Fibroblast of mammary gland (primary cell): ENCODE measurements at regions not wholly inside any gene's neighbourhood (a gene's known extent, or its start where the extent isn't known, plus 50 kb on each side); places are given as distances from the start of the nearest gene placed in this dataset.

Experiments used
- DNase-seq: peaks from one replicate; pipeline ENCODE4 v3.0.0-alpha.2; 2010; ENCODE audit warnings: low read depth
- H3K4me3 ChIP-seq: 2 replicates; pipeline ENCODE4 v1.5.1; 2011; ENCODE audit warnings: low read depth, mild to moderate bottlenecking, low read length, moderate library complexity; ENCODE audit not compliant: control insufficient read depth
- TF ChIP-seq, protein P1 (sequence below): conservative IDR thresholded peaks from 2 replicates; pipeline ENCODE4 v1.5.1; 2011; ENCODE audit warnings: low read depth, low read length, inconsistent platforms; ENCODE audit not compliant: control insufficient read depth, insufficient read depth

DNA sequence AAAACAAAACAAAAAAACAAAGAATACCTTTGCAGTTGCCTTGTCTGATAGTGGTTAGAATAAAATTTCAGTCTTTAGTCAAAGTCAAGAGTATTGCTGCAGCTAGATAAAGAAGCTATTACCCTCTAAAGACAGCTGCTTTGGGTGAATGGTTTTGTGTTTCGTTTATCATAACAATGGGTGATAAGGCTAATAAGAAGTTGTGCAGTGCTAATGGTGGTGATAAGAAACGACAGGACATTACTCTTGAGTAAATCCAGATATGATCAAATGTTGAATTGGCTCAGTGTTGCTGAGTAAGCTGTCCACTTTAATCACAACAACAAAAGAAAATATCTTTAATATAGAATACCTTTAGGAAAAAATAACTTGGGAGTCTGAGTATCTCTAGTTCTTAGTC, 1825.3 kb downstream of the SLITRK5 start:
- TF ChIP-seq, protein P1, sequence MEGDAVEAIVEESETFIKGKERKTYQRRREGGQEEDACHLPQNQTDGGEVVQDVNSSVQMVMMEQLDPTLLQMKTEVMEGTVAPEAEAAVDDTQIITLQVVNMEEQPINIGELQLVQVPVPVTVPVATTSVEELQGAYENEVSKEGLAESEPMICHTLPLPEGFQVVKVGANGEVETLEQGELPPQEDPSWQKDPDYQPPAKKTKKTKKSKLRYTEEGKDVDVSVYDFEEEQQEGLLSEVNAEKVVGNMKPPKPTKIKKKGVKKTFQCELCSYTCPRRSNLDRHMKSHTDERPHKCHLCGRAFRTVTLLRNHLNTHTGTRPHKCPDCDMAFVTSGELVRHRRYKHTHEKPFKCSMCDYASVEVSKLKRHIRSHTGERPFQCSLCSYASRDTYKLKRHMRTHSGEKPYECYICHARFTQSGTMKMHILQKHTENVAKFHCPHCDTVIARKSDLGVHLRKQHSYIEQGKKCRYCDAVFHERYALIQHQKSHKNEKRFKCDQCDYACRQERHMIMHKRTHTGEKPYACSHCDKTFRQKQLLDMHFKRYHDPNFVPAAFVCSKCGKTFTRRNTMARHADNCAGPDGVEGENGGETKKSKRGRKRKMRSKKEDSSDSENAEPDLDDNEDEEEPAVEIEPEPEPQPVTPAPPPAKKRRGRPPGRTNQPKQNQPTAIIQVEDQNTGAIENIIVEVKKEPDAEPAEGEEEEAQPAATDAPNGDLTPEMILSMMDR: no peak
- no peak for DNase-seq

DNA sequence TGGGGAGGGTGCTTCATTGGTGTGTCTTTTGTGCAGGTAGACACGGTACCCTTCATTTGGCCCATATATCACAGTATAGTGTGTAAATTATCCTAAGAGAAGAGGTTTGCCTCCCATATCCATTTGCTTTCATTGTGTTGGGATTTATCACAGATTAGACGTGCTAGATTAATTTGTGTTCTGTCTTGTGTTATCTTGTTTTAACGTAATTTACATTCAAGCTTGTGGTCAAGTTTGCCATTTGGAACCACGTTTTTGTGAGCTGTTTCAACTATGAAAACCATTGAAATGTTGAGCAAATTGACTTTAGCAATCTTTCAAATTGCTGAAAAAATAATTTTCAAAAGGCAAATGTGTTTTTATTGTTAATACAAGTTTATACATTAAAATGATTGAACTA, 1826.5 kb downstream of the SLITRK5 start:
- TF ChIP-seq, protein P1: no peak
- DNase-seq: no peak
- no peak overlapping the region for H3K4me3 ChIP-seq

More for the DNA sequence above, 1825.3 kb downstream of the SLITRK5 start:
- no peak overlapping the region for H3K4me3 ChIP-seq

DNA sequence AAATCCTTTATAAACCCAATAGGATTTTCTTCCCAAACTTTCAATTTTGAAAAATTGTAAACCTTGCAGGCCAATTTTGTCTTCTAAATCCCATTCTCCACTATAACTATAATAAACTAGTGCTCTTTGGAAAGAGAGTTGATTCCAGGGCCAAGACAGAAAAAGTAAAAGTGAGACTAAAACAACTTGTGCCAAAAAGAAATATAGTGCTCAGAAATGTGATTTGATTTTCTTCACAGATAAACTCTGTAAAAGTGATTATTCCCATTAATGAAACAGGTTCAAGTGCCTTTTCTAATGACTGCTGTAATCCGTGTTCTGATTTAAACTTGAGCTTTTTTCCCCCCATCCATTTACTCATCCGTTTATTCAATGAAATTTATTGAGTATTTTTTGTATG, 1831.1 kb downstream of the SLITRK5 start:
- DNase-seq: no peak
- no peak overlapping the region for H3K4me3 ChIP-seq
- TF ChIP-seq, protein P1: no peak

GRCh38 chr13:89514534-89515312, 1832.8 kb upstream of the MIR17HG start:
- TF ChIP-seq, protein P1: no peak
- peak; percentile 66 for DNase-seq
- H3K4me3 ChIP-seq: no peak overlapping the region

DNA sequence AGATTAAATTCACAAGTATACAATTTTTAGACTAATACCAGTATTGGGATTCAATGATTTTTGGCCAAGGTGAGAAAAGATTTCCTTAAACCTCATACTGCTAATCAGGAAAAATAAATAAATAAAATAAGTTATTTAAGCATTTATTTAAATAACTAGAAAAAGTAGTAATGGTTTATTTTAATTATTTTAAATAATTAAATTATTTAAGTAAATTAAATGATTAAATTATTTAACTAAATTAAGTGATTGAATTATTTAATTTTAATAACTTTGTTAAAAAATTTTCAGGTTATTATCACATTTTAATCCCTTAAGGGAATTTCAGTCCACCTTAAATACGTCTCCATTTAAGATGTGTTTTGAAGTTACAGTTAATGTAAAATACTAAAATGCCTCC, 1831.5 kb upstream of the MIR17HG start:
- DNase-seq: no peak
- TF ChIP-seq, protein P1: no peak
- H3K4me3 ChIP-seq: no peak overlapping the region

DNA sequence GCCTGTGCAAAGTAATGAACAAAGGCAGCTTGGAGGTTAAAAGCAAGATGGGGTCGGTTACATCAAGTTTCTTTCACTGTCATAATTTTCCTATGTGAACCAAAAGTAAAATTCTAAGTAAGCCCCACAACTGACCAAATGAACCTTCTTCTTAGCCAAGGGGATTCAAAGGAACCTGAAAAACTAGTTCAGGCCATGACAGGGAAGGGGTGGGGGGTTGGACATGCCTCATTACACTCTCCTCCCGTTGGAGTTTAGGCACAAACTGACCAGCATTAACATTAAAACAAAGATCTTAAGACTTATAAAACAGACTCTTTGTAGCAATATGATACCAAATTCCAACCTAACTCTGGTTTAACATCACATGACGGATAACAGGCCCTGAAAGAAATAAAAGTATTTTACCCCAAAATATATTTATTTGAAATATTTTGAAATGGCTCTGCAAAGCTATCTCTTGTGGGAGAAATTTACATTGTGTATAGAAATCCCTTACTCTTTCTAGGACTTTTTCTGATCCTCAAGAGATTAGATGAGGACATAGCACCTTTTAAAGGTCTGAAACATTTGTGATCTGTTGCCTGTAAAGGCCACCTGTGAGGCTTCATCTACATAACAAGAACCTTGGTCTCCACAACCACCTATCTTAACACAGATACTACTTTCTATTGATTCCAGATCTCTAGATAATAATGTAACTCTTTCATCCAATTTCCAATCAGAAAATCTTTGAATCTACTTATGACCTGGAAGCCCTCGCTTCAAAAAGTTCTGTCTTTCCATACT, 1829.0 kb upstream of the MIR17HG start:
- TF ChIP-seq, protein P1: no peak
- no peak overlapping the region for H3K4me3 ChIP-seq
- no peak for DNase-seq
